SK-N-SH treated with all-trans-retinoic acid at 6 μM for 48 hours (cell line): ENCODE measurements at regions not wholly inside any gene's neighbourhood (a gene's known extent, or its start where the extent isn't known, plus 50 kb on each side); places are given as distances from the start of the nearest gene placed in this dataset.

Source experiments
- ARNTL ChIP-seq: fragments of 450-650 bp; formaldehyde crosslinking; IDR thresholded peaks from 2 replicates; pipeline ENCODE4 v1.5.0; 2020; ENCODE audit warnings: low read depth, mild to moderate bottlenecking, moderate library complexity, borderline replicate concordance
- BACH2 ChIP-seq: fragments of 250-450 bp; sonication (Bioruptor Pico); IDR thresholded peaks from 2 replicates; pipeline ENCODE4 v1.9.0; 2021; ENCODE audit warnings: mild to moderate bottlenecking, borderline replicate concordance
- CREB5 ChIP-seq: fragments of 250-450 bp; sonication (Bioruptor Pico); IDR thresholded peaks from 2 replicates; pipeline ENCODE4 v1.5.1; 2020; ENCODE audit warnings: low read depth, mild to moderate bottlenecking, moderate library complexity
- CSDC2 ChIP-seq: fragments of 250-450 bp; sonication (Bioruptor Pico); IDR thresholded peaks from 2 replicates; pipeline ENCODE4 v1.5.0; 2020; ENCODE audit warnings: mild to moderate bottlenecking, moderate library complexity
- CSRNP3 ChIP-seq: fragments of 250-450 bp; sonication (Bioruptor Pico); IDR thresholded peaks from 2 replicates; pipeline ENCODE4 v1.5.1; 2021; ENCODE audit warnings: mild to moderate bottlenecking, moderate library complexity
- ISL1 ChIP-seq: fragments of 250-450 bp; sonication (Bioruptor Pico); IDR thresholded peaks from 2 replicates; pipeline ENCODE4 v2.1.2; 2022; ENCODE audit warnings: mild to moderate bottlenecking, moderate library complexity
- PATZ1 ChIP-seq: fragments of 250-450 bp; sonication (Bioruptor Pico); IDR thresholded peaks from 2 replicates; pipeline ENCODE4 v1.8.0; 2020; ENCODE audit warnings: mild to moderate bottlenecking, moderate library complexity, borderline replicate concordance
- RARB ChIP-seq: fragments of 250-450 bp; sonication (Bioruptor Pico); IDR thresholded peaks from 2 replicates; pipeline ENCODE4 v1.8.0; 2021; ENCODE audit warnings: mild to moderate bottlenecking, moderate library complexity
- SNAI2 ChIP-seq: fragments of 250-450 bp; sonication (Bioruptor Pico); IDR thresholded peaks from 2 replicates; pipeline ENCODE4 v1.5.0; 2020; ENCODE audit warnings: mild to moderate bottlenecking, moderate library complexity
- TSHZ2 ChIP-seq: fragments of 250-450 bp; sonication (Bioruptor Pico); IDR thresholded peaks from 2 replicates; pipeline ENCODE4 v1.5.0; 2020; ENCODE audit warnings: mild to moderate bottlenecking, moderate library complexity
- ZC3H10 ChIP-seq: fragments of 250-450 bp; sonication (Bioruptor Pico); IDR thresholded peaks from 2 replicates; pipeline ENCODE4 v1.5.1; 2021; ENCODE audit warnings: mild to moderate bottlenecking, moderate library complexity
- ZNF8 ChIP-seq: fragments of 450-650 bp; formaldehyde crosslinking; IDR thresholded peaks from 2 replicates; pipeline ENCODE4 v1.5.0; 2020; ENCODE audit warnings: mild to moderate bottlenecking, moderate library complexity

- TF ChIP-seq ARNTL (CRISPR knock-in tag) (no peak), ZNF8 (CRISPR knock-in tag) (no peak), BACH2 (CRISPR knock-in tag) (no peak), TSHZ2 (CRISPR knock-in tag) (no peak), PATZ1 (CRISPR knock-in tag) (no peak), ISL1 (CRISPR knock-in tag) (no peak), CREB5 (no peak), CSDC2 (CRISPR knock-in tag) (no peak), RARB (no peak), SNAI2 (CRISPR knock-in tag) (no peak), ZC3H10 (no peak), CSRNP3 (CRISPR knock-in tag) (no peak)
Observed at GRCh38 chrX:21168401-21169160, 205.6 kb upstream of the CNKSR2 start.
